ENCODE measurements at regions not wholly inside any gene's neighbourhood (a gene's known extent, or its start where the extent isn't known, plus 50 kb on each side); places are given as distances from the start of the nearest gene placed in this dataset.

DNA sequence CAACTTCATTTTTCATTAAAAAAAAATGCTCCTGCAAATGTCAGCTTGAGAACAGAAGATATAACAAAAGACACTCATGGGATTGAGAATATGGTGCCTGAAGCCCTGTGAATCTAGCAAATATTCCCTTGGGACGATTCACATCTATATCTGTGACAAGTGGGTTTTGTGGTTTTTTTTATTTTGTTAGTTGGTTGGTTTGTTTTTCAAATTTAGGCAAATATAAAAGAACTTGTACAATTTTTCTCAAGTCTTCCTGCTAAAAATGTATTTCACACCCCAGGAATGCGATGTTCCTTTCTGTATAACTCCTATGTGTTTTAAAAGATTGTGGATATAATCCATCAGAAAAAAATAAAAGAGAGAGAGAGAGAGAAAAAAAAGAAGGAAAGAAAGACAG, 1061.8 kb upstream of the ARRDC3 start:
- H3K9ac ChIP-seq (ENCODE audit: control insufficient read depth, insufficient read depth, low read length) = no peak overlapping the region
- H2AFZ ChIP-seq (ENCODE audit: control insufficient read depth, low read depth, low read length) = no peak overlapping the region
- H3K36me3 ChIP-seq (ENCODE audit: control insufficient read depth in 2 of 2, insufficient read depth in 2 of 2, low read length in 1 of 2) = no peaks in the 10 kb centered on the region
- H3K4me3 ChIP-seq = no peak overlapping the region
- no peak for FAIRE-seq
- intact Hi-C loops (cut with micrococcal nuclease; ENCODE audit: unreplicated experiment) = no loop called here
- H3K9me3 ChIP-seq (replicated peaks; ENCODE audit: control insufficient read depth, insufficient read depth, low read length) = no peaks in the 10 kb centered on the region
- no peaks in the 10 kb centered on the region for H3K79me2 ChIP-seq (ENCODE audit: control insufficient read depth, insufficient read depth, low read length)
- no peaks in the 10 kb centered on the region for H3K4me1 ChIP-seq (ENCODE audit: control insufficient read depth, insufficient read depth, low read length)
- no peak for DNase-seq (ENCODE audit: low read depth, low spot score)
- CTCF ChIA-PET = no interaction called here
- RAD21 ChIA-PET (ENCODE audit: unreplicated experiment) = no interaction called here
- no peak overlapping the region for H3K4me2 ChIP-seq (ENCODE audit: control insufficient read depth, insufficient read depth)
- no peak overlapping the region for H3K27ac ChIP-seq (ENCODE audit: control insufficient read depth, insufficient read depth)
- SMC1A ChIA-PET (ENCODE audit: uncharacterized antibody, unreplicated experiment) = interaction anchor here (1.5 kb wide), 1 partner anchor 8 kb away, joined by 3 read pairs; no protein-coding TSS in a partner anchor
- H4K20me1 ChIP-seq (ENCODE audit: control insufficient read depth, insufficient read depth) = no peaks in the 10 kb centered on the region
- WGBS (ENCODE audit: insufficient coverage, insufficient replicate concordance, low lambda C conversion rate, missing lambda C conversion rate) = 0% methylated on average over 2 of the region's 2 CpGs
- no TSS peak for BruUV-seq (replicated peaks)
- POLR2A ChIA-PET = no interaction called here
- TF ChIP-seq FOXM1 (IDR thresholded peaks at IDR 0.05; ENCODE audit: low read depth, low read length) = no peak
- peak; percentile 19 for TF ChIP-seq MEF2B (IDR thresholded peaks at IDR 0.05; ENCODE audit: partially characterized antibody, poor library complexity, severe bottlenecking)
- in situ Hi-C loops (cut with MboI) = no loop called here
- ATAC-seq = no peak
- H3K27me3 ChIP-seq (replicated peaks in 1 of 2; ENCODE audit: control insufficient read depth in 2 of 2, insufficient read depth in 2 of 2, low read length in 1 of 2) = no peaks in the 10 kb centered on the region

DNA sequence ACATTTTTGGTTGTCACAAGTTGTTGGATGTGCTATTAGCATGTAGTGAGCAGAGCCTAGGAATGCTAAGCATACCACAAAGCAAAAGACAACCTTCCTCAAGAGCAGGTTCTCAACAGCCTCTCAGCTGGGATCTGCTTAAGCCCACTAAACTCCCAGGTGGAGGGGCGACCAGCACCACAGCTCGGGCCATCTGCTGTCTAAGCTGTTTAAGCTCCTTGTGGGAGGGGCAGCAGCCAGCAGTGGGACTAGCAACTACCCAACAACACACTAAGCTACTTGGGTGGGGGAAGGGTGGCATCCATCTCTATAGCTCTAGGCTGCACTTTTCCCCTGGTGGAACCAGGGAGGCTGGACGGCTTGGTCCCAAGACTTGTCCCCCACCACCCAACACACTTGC, 1052.7 kb upstream of the ARRDC3 start:
- H3K4me3 ChIP-seq = no peak overlapping the region
- TF ChIP-seq, protein P1, sequence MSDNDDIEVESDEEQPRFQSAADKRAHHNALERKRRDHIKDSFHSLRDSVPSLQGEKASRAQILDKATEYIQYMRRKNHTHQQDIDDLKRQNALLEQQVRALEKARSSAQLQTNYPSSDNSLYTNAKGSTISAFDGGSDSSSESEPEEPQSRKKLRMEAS (IDR thresholded peaks at IDR 0.05; ENCODE audit: low read depth, low read length) = no peak
- TF ChIP-seq, protein P2, sequence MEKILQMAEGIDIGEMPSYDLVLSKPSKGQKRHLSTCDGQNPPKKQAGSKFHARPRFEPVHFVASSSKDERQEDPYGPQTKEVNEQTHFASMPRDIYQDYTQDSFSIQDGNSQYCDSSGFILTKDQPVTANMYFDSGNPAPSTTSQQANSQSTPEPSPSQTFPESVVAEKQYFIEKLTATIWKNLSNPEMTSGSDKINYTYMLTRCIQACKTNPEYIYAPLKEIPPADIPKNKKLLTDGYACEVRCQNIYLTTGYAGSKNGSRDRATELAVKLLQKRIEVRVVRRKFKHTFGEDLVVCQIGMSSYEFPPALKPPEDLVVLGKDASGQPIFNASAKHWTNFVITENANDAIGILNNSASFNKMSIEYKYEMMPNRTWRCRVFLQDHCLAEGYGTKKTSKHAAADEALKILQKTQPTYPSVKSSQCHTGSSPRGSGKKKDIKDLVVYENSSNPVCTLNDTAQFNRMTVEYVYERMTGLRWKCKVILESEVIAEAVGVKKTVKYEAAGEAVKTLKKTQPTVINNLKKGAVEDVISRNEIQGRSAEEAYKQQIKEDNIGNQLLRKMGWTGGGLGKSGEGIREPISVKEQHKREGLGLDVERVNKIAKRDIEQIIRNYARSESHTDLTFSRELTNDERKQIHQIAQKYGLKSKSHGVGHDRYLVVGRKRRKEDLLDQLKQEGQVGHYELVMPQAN (conservative IDR thresholded peaks at IDR 0.05) = no peak
- TF ChIP-seq FOXM1 (IDR thresholded peaks at IDR 0.05; ENCODE audit: low read depth, low read length) (no peak), RFX5 (IDR thresholded peaks at IDR 0.05; ENCODE audit: low read depth, low read length) (no peak), PAX8 (IDR thresholded peaks at IDR 0.05) (no peak), ZNF217 (IDR thresholded peaks at IDR 0.05) (no peak), ZNF274 (IDR thresholded peaks at IDR 0.05; ENCODE audit: insufficient read depth, insufficient read length) (no peak), ZZZ3 (IDR thresholded peaks at IDR 0.05; ENCODE audit: control insufficient read depth, insufficient read length, low read depth) (no peak), ZSCAN29 (IDR thresholded peaks at IDR 0.05) (no peak), MEF2B (IDR thresholded peaks at IDR 0.05; ENCODE audit: partially characterized antibody, poor library complexity, severe bottlenecking) (no peak), NR2C2 (IDR thresholded peaks at IDR 0.05; ENCODE audit: borderline replicate concordance, control insufficient read depth, insufficient read length, low read depth) (no peak), NRF1 (conservative IDR thresholded peaks at IDR 0.05; ENCODE audit: low read depth, low read length) (no peak)
- TF ChIP-seq, protein P3, sequence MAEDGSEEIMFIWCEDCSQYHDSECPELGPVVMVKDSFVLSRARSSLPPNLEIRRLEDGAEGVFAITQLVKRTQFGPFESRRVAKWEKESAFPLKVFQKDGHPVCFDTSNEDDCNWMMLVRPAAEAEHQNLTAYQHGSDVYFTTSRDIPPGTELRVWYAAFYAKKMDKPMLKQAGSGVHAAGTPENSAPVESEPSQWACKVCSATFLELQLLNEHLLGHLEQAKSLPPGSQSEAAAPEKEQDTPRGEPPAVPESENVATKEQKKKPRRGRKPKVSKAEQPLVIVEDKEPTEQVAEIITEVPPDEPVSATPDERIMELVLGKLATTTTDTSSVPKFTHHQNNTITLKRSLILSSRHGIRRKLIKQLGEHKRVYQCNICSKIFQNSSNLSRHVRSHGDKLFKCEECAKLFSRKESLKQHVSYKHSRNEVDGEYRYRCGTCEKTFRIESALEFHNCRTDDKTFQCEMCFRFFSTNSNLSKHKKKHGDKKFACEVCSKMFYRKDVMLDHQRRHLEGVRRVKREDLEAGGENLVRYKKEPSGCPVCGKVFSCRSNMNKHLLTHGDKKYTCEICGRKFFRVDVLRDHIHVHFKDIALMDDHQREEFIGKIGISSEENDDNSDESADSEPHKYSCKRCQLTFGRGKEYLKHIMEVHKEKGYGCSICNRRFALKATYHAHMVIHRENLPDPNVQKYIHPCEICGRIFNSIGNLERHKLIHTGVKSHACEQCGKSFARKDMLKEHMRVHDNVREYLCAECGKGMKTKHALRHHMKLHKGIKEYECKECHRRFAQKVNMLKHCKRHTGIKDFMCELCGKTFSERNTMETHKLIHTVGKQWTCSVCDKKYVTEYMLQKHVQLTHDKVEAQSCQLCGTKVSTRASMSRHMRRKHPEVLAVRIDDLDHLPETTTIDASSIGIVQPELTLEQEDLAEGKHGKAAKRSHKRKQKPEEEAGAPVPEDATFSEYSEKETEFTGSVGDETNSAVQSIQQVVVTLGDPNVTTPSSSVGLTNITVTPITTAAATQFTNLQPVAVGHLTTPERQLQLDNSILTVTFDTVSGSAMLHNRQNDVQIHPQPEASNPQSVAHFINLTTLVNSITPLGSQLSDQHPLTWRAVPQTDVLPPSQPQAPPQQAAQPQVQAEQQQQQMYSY (CRISPR knock-in tag; IDR thresholded peaks at IDR 0.05) = no peak

More for the DNA sequence above, 1052.7 kb upstream of the ARRDC3 start:
- no peak for ATAC-seq
- H3K27me3 ChIP-seq (replicated peaks in 1 of 2; ENCODE audit: control insufficient read depth in 2 of 2, insufficient read depth in 2 of 2, low read length in 1 of 2) = no peaks in the 10 kb centered on the region
- no peak overlapping the region for H3K27ac ChIP-seq (ENCODE audit: control insufficient read depth, insufficient read depth)
- H2AFZ ChIP-seq (ENCODE audit: control insufficient read depth, low read depth, low read length) = no peak overlapping the region
- DNase-seq (ENCODE audit: low read depth, low spot score) = no peak
- ChIA-PET SMC1A (ENCODE audit: uncharacterized antibody, unreplicated experiment) (no interaction called here), CTCF (no interaction called here), POLR2A (no interaction called here), RAD21 (ENCODE audit: unreplicated experiment) (no interaction called here)
- H4K20me1 ChIP-seq (ENCODE audit: control insufficient read depth, insufficient read depth) = no peaks in the 10 kb centered on the region
- no peaks in the 10 kb centered on the region for H3K79me2 ChIP-seq (ENCODE audit: control insufficient read depth, insufficient read depth, low read length)
- intact Hi-C loops (cut with micrococcal nuclease; ENCODE audit: unreplicated experiment) = no loop called here
- no TSS peak for BruUV-seq (replicated peaks)
- H3K9ac ChIP-seq (ENCODE audit: control insufficient read depth, insufficient read depth, low read length) = no peak overlapping the region
- no peaks in the 10 kb centered on the region for H3K9me3 ChIP-seq (replicated peaks; ENCODE audit: control insufficient read depth, insufficient read depth, low read length)
- no peaks in the 10 kb centered on the region for H3K4me1 ChIP-seq (ENCODE audit: control insufficient read depth, insufficient read depth, low read length)
- no peaks in the 10 kb centered on the region for H3K36me3 ChIP-seq (ENCODE audit: control insufficient read depth in 2 of 2, insufficient read depth in 2 of 2, low read length in 1 of 2)
- no peak for FAIRE-seq
- WGBS (ENCODE audit: insufficient coverage, insufficient replicate concordance, low lambda C conversion rate, missing lambda C conversion rate) = 25% methylated on average over 3 of the region's 3 CpGs
- no peak overlapping the region for H3K4me2 ChIP-seq (ENCODE audit: control insufficient read depth, insufficient read depth)
- in situ Hi-C loops (cut with MboI) = no loop called here

All from GM12878 (cell line).